IMR-90 (cell line): ENCODE measurements at regions not wholly inside any gene's neighbourhood (a gene's known extent, or its start where the extent isn't known, plus 50 kb on each side); places are given as distances from the start of the nearest gene placed in this dataset.

Experiments
- ATAC-seq: fragments of 200-7000 bp; cut with Tn5 transposase; 2 replicates; pipeline ENCODE4 v1.9.1; 2020; ENCODE audit warnings: low read depth, mild to moderate bottlenecking, moderate library complexity
- BruUV-seq: library from RNA; stranded (reverse); fragments of 400-500 nt; replicated peaks from 2 replicates; lab custom pipeline; 2021; lab: Mats Ljungman, UMichigan
- CTCF ChIA-PET: fragments of 300-600 bp; formaldehyde crosslinking; extraction: SDS; loops from one replicate; lab custom pipeline; 2021; ENCODE audit warnings: antibody characterized with exemption; lab: Yijun Ruan, JAX
- POLR2A ChIA-PET: fragments of 300-600 bp; sonication (Branson Sonifier 250); formaldehyde crosslinking; loops from one replicate; lab custom pipeline; 2022; ENCODE audit warnings: antibody characterized with exemption; ENCODE audit not compliant: unreplicated experiment; lab: Charles Lee
- DNase-seq: peaks from one replicate; pipeline ENCODE4 v3.0.0; 2013
- H2AFZ ChIP-seq: replicated peaks from 2 replicates; pipeline ENCODE3; 2013; ENCODE audit warnings: low read length, mild to moderate bottlenecking; ENCODE audit not compliant: poor library complexity
- H2AK5ac ChIP-seq: 2 replicates; pipeline ENCODE4 v1.6.1; 2013; ENCODE audit warnings: low read depth, low read length, inconsistent platforms
- H2AK9ac ChIP-seq: replicated peaks from 2 replicates; pipeline ENCODE3; 2013; ENCODE audit warnings: mild to moderate bottlenecking, low read depth, low read length, moderate library complexity; ENCODE audit not compliant: poor library complexity
- H2BK120ac ChIP-seq: 2 replicates; pipeline ENCODE4 v1.6.1; 2013; ENCODE audit warnings: low read depth, low read length, inconsistent platforms
- H2BK15ac ChIP-seq: 3 replicates; pipeline ENCODE4 v1.6.1; 2013; ENCODE audit warnings: low read depth, low read length, inconsistent platforms
- H2BK20ac ChIP-seq: 2 replicates; pipeline ENCODE4 v1.6.1; 2013; ENCODE audit warnings: low read depth, mild to moderate bottlenecking, inconsistent platforms, low read length, moderate library complexity
- H2BK5ac ChIP-seq: 2 replicates; pipeline ENCODE4 v1.6.1; 2013; ENCODE audit warnings: mild to moderate bottlenecking, low read depth, low read length, inconsistent platforms; ENCODE audit not compliant: poor library complexity, severe bottlenecking
- H3K14ac ChIP-seq: replicated peaks from 2 replicates; pipeline ENCODE4 v1.6.1; 2013; ENCODE audit warnings: low read depth, low read length, inconsistent platforms
- H3K18ac ChIP-seq: 2 replicates; pipeline ENCODE4 v1.6.1; 2013; ENCODE audit warnings: low read depth, low read length, control low read depth
- H3K23ac ChIP-seq: 2 replicates; pipeline ENCODE4 v1.6.1; 2013; ENCODE audit warnings: low read depth, low read length, inconsistent platforms
- H3K27ac ChIP-seq: 2 replicates; pipeline ENCODE4 v1.5.1; 2013; ENCODE audit warnings: mild to moderate bottlenecking, control low read depth, low read length; ENCODE audit not compliant: insufficient read depth
- H3K27me3 ChIP-seq: 2 replicates; pipeline ENCODE4 v1.6.1; 2013; ENCODE audit warnings: low read length; ENCODE audit not compliant: control insufficient read depth, insufficient read depth
- H3K36me3 ChIP-seq: 2 replicates; pipeline ENCODE4 v1.6.1; 2013; ENCODE audit warnings: low read length, mixed read lengths; ENCODE audit not compliant: control insufficient read depth, insufficient read depth
- H3K4ac ChIP-seq: 2 replicates; pipeline ENCODE4 v1.6.1; 2013; ENCODE audit warnings: low read depth, low read length, inconsistent platforms
- H3K4me1 ChIP-seq: 2 replicates; pipeline ENCODE4 v1.6.1; 2013; ENCODE audit warnings: low read length, mixed read lengths; ENCODE audit not compliant: control insufficient read depth, insufficient read depth
- H3K4me2 ChIP-seq: 2 replicates; pipeline ENCODE4 v1.6.1; 2013; ENCODE audit warnings: low read depth, mild to moderate bottlenecking, control low read depth, low read length, moderate library complexity
- H3K4me3 ChIP-seq: 2 replicates; pipeline ENCODE4 v1.5.1; 2013; ENCODE audit warnings: low read depth, mild to moderate bottlenecking, control low read depth, low read length, moderate library complexity; ENCODE audit not compliant: insufficient read depth
- H3K56ac ChIP-seq: 2 replicates; pipeline ENCODE4 v1.6.1; 2013; ENCODE audit warnings: low read length, inconsistent platforms; ENCODE audit not compliant: insufficient read depth; ENCODE audit errors: extremely low read depth
- H3K79me1 ChIP-seq, 2 experiments: 2 replicates each; pipeline ENCODE4 v1.6.1; 2013; ENCODE audit warnings: low read length in 2 of 2, inconsistent platforms in 1 of 2, low read depth in 1 of 2
- H3K9ac ChIP-seq: 2 replicates; pipeline ENCODE4 v1.6.1; 2013; ENCODE audit warnings: low read depth, low read length, control low read depth
- H3K9me1 ChIP-seq: 2 replicates; pipeline ENCODE4 v1.6.1; 2013; ENCODE audit warnings: low read length, inconsistent platforms; ENCODE audit not compliant: insufficient read depth
- H3K9me3 ChIP-seq: 2 replicates; pipeline ENCODE4 v1.6.1; 2013; ENCODE audit warnings: low read length; ENCODE audit not compliant: control insufficient read depth, insufficient read depth
- H4K20me1 ChIP-seq: 2 replicates; pipeline ENCODE4 v1.6.1; 2013; ENCODE audit warnings: low read length, inconsistent platforms; ENCODE audit not compliant: insufficient read depth
- H4K5ac ChIP-seq: 2 replicates; pipeline ENCODE4 v1.6.1; 2013; ENCODE audit warnings: mild to moderate bottlenecking, low read depth, low read length, control low read depth
- H4K8ac ChIP-seq, 2 experiments: 2 replicates each; pipeline ENCODE4 v1.6.1; 2013; ENCODE audit warnings: low read depth in 2 of 2, low read length in 2 of 2, control low read depth in 1 of 2, inconsistent platforms in 1 of 2
- H4K91ac ChIP-seq: 2 replicates; pipeline ENCODE4 v1.6.1; 2013; ENCODE audit warnings: low read depth, low read length, inconsistent platforms; ENCODE audit not compliant: insufficient read depth
- CEBPB ChIP-seq: IDR thresholded peaks from 2 replicates; pipeline ENCODE4 v1.6.1; 2012; ENCODE audit warnings: low read depth, low read length, improper control_type of control experiment
- MAZ ChIP-seq: IDR thresholded peaks from 2 replicates; pipeline ENCODE4 v1.6.1; 2012; ENCODE audit warnings: low read depth, mild to moderate bottlenecking, low read length, improper control_type of control experiment, moderate library complexity, borderline replicate concordance
- WGBS, 2 experiments: methylation state at CpG; one replicate each; pipeline versions ENCODE4 v1.1.5 to v1.1.7; 2013; ENCODE audit warnings: missing lambda C conversion rate in 2 of 2; ENCODE audit not compliant: insufficient read length in 1 of 2; ENCODE audit errors: extremely low coverage in 2 of 2; 5-methylcytosine and 5-hydroxymethylcytosine counted together
- dilution Hi-C: fragments of 300-500 bp; cut with HindIII; formaldehyde crosslinking; loops from one replicate; pipeline ENCODE4 v1.14.3; 2018; ENCODE audit warnings: low sequenced_read_pairs; ENCODE audit not compliant: unreplicated experiment
- in situ Hi-C: fragments of 300-500 bp; cut with MboI; formaldehyde crosslinking; loops from 3 replicates; pipeline ENCODE4 v1.14.3; 2019; ENCODE audit warnings: low sequenced_read_pairs, inconsistent platforms, mixed read lengths
- intact Hi-C: fragments of 100-400 bp; cut with micrococcal nuclease; formaldehyde crosslinking; loops from 2 replicates; pipeline ENCODE4 v1.10.0; 2022

DNA sequence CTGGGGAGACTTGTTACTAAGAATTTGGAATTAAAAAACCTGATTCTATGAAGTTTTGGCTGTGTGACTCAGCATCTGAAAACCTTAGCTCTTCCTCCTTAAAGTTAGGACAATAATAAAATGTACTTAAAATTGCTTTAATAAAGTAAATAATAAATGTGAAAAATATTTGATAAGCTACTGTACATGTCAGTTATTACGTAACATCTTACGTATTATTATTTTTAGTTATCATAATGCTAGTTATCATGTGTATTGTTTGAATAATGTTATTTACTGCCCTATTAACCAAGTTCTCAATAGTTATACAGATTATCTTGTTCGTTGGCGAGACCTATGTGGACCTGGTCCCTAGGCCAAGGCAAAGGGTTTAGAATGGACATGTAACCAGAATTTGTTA, 449.2 kb upstream of the ADGRL3 start:
- no peak overlapping the region for H4K5ac ChIP-seq
- POLR2A ChIA-PET: no interaction called here
- CTCF ChIA-PET: interaction anchor here (0.6 kb wide), 1 partner anchor 32 kb away, joined by 3 read pairs; no protein-coding TSS in a partner anchor
- 0 out of 2 replicates have a peak overlapping the region, but pooled peaks have one; percentile 11 for H3K23ac ChIP-seq
- intact Hi-C loops (no loop called here), dilution Hi-C loops (no loop called here), in situ Hi-C loops (no loop called here)
- no peak overlapping the region for H2AK9ac ChIP-seq
- no peak overlapping the region for H3K4me3 ChIP-seq
- DNase-seq (no peak), ATAC-seq (no peak)
- no peaks in the 10 kb centered on the region for H3K9me3 ChIP-seq
- no TSS peak for BruUV-seq
- H3K14ac ChIP-seq: 0 out of 2 replicates have a peak overlapping the region, but pooled peaks have one; percentile 52
- H3K79me1 ChIP-seq: no peaks in the 10 kb centered on the region
- H2BK15ac ChIP-seq: 0 out of 3 replicates have a peak overlapping the region, but pooled peaks have one; percentile 6
- H3K9ac ChIP-seq: no peak overlapping the region
- H2BK5ac ChIP-seq: no peak overlapping the region
- no peak overlapping the region for H4K8ac ChIP-seq
- no peak overlapping the region for H2BK20ac ChIP-seq
- no peaks in the 10 kb centered on the region for H3K27me3 ChIP-seq
- no peak overlapping the region for H3K4me2 ChIP-seq
- H3K18ac ChIP-seq: no peak overlapping the region
- no peak overlapping the region for H3K56ac ChIP-seq
- H3K36me3 ChIP-seq: no peaks in the 10 kb centered on the region
- H4K20me1 ChIP-seq: no peaks in the 10 kb centered on the region
- peak overlapping the region; percentile 34; the same call in 1 of the 2 replicates for H2BK120ac ChIP-seq
- no peaks in the 10 kb centered on the region for H3K4me1 ChIP-seq
- no peak overlapping the region for H2AK5ac ChIP-seq
- H3K4ac ChIP-seq: no peak overlapping the region
- no CpG with 5 or more reads among the region's 4 CpGs for WGBS, 2 experiments
- H2AFZ ChIP-seq: no peak overlapping the region
- TF ChIP-seq CEBPB (peak; percentile 74), MAZ (no peak)
- no peak overlapping the region for H3K27ac ChIP-seq
- no peak overlapping the region; the same call in 1 of the 2 replicates for H4K91ac ChIP-seq
- H3K9me1 ChIP-seq: no peaks in the 10 kb centered on the region; the same call in 1 of the 2 replicates
